ENCODE measurements at regions not wholly inside any gene's neighbourhood (a gene's known extent, or its start where the extent isn't known, plus 50 kb on each side); places are given as distances from the start of the nearest gene placed in this dataset.

DNA sequence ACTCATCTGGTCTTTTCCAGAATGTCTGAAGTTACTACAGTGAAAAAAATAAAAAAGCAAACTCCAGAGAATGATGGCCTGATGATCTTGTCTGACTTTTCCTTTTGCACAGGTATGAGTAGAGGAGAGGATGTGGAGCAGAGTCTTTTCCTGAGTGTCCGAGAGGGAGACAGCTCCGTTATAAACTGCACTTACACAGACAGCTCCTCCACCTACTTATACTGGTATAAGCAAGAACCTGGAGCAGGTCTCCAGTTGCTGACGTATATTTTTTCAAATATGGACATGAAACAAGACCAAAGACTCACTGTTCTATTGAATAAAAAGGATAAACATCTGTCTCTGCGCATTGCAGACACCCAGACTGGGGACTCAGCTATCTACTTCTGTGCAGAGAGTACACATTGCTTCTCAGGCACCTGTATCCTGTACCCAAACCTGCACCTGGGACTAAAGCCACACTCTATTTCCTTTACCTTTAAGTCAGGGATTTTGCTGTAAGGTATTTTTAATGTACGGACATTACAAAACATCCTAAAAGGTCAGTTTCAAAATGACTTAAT is 75.8 kb upstream of the OR4E1 start:
- no peak for DNase-seq (ENCODE audit: low read depth in 2 of 2)

DNA sequence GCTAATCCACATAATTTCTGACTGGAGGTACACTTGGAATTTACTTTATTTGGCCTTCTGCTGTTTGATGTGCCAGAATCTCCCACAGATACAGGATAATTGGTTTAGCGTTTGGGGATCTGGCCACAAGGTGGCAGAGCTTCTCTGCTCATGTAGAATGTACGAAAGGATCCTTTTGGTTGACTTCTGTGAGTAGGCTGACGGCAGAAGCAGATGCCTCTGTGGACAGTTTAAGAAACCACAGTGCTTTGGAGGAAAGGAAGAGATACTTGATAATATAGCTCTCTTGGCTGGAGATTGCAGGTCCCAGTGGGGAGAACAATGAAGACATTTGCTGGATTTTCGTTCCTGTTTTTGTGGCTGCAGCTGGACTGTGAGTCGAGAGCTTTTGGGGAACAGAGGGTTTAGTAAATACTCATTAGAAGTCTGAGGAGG is 75.3 kb upstream of the OR4E1 start:
- DNase-seq (ENCODE audit: low read depth in 2 of 2): no peak

DNA sequence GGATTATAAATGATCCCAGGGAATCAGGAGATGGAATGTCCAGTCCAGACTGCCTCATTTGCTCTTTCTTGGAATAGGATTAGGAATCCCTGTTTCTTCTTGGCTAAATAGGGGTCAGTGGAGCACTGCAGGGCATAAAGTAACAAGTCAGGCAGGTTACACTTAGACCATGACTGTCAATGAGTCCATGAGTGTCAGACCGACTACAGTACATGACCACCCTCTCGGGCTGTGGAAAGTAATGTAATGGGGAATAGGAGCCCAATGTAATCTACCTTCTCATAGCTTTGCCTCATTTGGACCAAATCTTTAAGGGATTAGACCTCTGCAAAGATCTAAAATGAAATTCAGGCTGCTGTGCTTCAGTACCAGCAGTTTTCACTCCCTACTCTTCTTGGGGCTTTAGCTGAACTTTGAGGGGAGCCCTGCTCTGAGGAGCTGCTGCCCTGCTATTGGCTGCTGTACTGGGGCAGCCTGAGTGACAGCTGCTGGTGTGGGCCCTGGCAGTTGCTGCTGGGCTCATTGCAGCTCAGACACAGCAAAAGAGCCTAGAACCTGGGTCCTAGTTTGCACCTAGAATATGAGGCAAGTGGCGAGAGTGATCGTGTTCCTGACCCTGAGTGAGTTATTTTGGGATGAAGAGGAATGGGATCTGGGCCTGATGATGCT is 62.2 kb upstream of the OR4E1 start:
- DNase-seq (ENCODE audit: low read depth in 2 of 2): no peak

DNA sequence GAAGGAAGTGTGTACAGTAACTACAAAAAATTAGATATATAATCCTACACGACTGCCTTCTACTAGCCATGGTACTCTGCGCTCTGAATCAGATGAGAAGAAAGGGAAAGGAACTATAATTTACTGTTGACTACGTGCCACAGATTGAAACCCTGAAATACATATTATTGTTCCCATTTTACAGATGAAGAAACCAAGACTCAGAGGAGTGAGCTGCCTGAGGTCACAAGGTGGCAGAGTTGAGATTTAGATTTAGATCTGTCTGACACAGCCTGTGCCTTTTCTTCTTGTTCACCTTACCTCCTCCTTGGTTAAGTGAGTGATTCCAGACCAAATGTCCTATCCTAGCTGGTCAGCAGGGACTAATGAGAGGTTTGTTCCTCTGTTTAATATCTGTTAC is 61.6 kb upstream of the OR4E1 start:
- no peak for DNase-seq (ENCODE audit: low read depth in 2 of 2)

DNA sequence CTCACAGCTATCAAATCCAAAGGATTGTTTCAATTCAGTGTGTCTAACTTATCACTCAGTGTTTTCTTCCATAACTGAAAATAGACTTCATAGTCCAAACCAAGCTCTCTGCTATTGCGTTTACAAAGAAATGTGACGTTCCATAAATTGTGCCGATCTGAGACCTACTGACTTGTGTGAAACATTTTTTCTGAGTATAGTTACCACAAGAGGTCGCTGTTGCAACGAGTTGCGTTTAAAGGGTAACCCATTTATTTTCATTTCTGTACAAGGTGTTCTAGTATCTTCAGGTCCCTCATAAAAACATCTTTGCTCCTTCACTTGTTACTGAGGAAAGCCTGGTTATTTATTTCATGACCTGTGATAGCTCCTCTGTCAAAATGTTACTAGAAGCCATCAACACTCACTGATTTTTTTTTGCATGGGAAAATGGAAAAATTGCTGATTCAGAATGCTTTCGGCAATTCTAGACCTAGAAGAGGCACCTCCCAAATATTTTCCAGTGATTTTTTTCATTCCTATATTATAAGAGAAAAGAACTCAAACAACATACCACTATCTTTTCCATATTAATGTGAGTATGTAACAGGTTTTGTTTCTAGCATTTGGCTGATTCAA is 60.9 kb upstream of the OR4E1 start:
- no peak for DNase-seq (ENCODE audit: low read depth in 2 of 2)

DNA sequence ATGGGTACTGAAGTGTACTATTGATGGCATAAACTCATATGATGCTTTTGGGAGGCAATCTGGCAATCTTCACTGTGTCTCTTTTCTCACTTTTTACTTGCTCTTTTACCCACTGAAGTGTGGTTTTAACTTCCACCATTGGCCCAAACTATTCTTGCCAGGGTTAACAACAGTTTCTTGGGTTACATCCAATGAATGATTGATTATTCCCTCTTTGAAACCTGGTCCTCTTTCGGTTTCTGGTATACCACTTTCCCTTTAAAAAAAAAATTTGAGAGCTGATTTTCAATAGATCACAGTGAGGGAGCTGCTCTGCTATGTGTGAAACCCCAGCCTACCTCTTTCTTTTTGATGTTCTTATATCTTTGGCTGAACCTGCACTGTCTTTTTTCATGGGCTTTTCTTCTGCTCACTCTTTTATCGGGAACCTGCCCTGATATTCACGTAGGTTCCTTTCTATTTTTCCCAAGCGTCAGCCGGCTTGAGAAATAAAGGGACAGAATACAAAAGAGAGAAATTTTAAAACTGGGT is 56.1 kb upstream of the OR4E1 start:
- DNase-seq (ENCODE audit: low read depth in 2 of 2): no peak

DNA sequence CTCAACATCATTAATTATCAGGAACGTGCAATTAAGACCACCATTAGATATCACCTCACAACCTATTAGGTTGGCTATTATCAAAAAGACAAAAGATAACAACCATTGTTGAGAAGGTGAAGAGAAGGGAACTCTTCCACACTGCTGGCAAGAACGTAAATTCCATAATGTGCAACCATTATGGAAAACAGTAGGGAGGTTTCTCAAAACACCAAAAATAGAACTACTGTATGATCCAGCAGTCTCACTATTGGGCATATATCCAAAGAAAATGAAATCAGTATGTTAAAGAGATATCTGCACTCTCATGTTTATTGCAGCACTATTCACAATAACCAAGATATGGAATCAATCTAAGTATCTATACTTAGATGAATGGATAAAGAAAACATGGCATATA is 51.6 kb upstream of the OR4E1 start:
- no peak for DNase-seq (ENCODE audit: low read depth in 2 of 2)

DNA sequence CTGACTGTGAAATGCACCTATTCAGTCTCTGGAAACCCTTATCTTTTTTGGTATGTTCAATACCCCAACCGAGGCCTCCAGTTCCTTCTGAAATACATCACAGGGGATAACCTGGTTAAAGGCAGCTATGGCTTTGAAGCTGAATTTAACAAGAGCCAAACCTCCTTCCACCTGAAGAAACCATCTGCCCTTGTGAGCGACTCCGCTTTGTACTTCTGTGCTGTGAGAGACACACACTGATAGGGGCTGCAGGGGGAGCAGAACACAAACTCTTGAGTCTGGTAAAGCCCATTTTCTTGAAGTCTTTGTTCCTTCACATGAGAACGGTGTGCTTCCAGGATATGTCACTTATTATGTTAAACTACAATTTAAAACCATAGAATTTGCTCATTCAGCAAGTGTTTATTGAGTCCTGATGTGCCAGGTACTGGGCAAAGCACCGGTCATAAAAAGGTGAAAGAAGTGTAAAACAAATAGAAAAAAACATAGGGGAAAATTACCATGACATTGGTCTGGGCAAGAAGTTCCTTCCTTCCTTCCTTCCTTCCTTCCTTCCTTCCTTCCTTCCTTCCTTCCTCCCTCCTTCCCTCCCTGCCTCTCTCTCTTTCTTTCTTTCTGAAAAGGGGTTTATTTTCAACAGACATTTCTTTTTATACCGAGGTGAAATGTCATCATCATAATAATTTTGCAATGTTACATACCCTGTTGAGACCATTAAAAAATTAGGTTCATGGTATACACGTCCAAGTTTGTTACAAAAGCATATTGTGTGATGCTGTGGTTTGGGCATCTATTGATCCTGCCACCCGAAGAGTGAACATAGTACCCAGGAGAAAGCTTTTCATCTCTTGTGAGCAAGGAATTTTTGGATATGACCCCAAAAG is 50.7 kb upstream of the OR4E1 start:
- DNase-seq (ENCODE audit: low read depth in 2 of 2): no peak

DNA sequence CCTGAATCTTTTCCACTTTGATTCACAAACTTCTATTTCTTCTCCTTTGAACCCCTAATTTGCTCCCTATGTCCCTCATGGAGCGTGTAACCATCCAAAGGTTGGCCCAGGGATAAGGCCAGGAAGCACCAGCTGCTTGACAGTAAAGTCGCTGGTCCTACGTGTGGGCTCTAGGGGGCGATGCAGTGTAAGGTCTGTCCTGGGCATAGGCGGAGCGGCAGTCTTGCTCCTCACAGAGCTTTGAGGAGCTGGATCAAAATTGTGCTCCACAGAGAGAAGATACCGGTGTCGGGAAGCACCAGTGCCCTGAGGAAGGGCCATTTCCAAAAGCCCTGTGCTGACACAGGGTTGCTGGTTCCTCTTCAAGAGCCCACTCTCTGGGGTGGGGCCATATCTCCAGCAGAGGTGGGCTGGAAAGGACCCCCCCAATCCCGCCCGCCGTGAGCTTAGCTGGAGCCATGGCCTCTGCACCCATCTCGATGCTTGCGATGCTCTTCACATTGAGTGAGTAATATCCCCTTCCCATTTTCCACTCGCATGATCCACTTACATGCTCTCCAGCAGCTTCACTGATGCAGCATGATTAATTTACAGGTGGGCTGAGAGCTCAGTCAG is 49.9 kb upstream of the OR4E1 start:
- DNase-seq (ENCODE audit: low read depth in 2 of 2): no peak
